Heart right ventricle (tissue), 16 donors: ENCODE measurements at regions not wholly inside any gene's neighbourhood (a gene's known extent, or its start where the extent isn't known, plus 50 kb on each side); places are given as distances from the start of the nearest gene placed in this dataset.

Experiments used
- ATAC-seq, 8 donors: fragments of 200-7000 bp; cut with Tn5 transposase; one replicate each; pipeline ENCODE4 v1.9.1; 2020; ENCODE audit warnings: mild to moderate bottlenecking in 8 of 8, moderate library complexity in 8 of 8, moderate number of reproducible peaks in 1 of 8
- DNase-seq, 2 donors: peaks; one replicate each; pipeline ENCODE4 v3.0.0-alpha.2; 2020
- H3K27ac ChIP-seq, 10 donors: fragments of 200-600 bp; sonication (generic) in 2 of 10; one replicate each; pipeline versions ENCODE4 v1.5.0 to v1.8.0; 2020 to 2022; ENCODE audit warnings: mild to moderate bottlenecking in 3 of 10
- H3K27me3 ChIP-seq, 7 donors: fragments of 200-600 bp; one replicate each; pipeline ENCODE4 v1.8.0; 2021 to 2022; ENCODE audit warnings: mild to moderate bottlenecking in 2 of 7
- H3K36me3 ChIP-seq, 9 donors: fragments of 200-600 bp; sonication (generic) in 1 of 9; one replicate each; pipeline versions ENCODE4 v1.5.0 to v1.8.0; 2020 to 2022; ENCODE audit warnings: mild to moderate bottlenecking in 2 of 9
- H3K4me1 ChIP-seq, 9 donors: fragments of 200-600 bp; sonication (generic) in 1 of 9; one replicate each; pipeline versions ENCODE4 v1.5.0 to v1.8.0; 2020 to 2022; ENCODE audit warnings: mild to moderate bottlenecking in 4 of 9
- H3K4me3 ChIP-seq, 10 donors: fragments of 200-600 bp; sonication (generic) in 2 of 10; one replicate each; pipeline versions ENCODE4 v1.5.0 to v1.8.0; 2020 to 2022; ENCODE audit warnings: mild to moderate bottlenecking in 7 of 10, moderate library complexity in 2 of 10
- H3K9me3 ChIP-seq, 11 donors: fragments of 200-600 bp in 10 of 11; sonication (generic) in 2 of 11; one replicate each; pipeline versions ENCODE4 v1.5.0 to v1.8.0; 2013 to 2022; ENCODE audit warnings: mild to moderate bottlenecking in 2 of 11, control low read depth in 1 of 11, moderate library complexity in 1 of 11
- CTCF ChIP-seq, 9 donors: fragments of 200-600 bp; sonication (generic) in 2 of 9; IDR thresholded peaks; one replicate each; pipeline versions ENCODE4 v1.5.0 to v1.8.0; 2021 to 2022; ENCODE audit warnings: antibody characterized with exemption in 9 of 9, mild to moderate bottlenecking in 5 of 9, moderate library complexity in 1 of 9
- WGBS, 2 donors: extraction: QIAGEN DNeasy Blood & Tissue Kit; methylation state at CpG; one replicate each; pipeline ENCODE4 v1.1.7; 2013; ENCODE audit warnings: inconsistent platforms in 1 of 2; 5-methylcytosine and 5-hydroxymethylcytosine counted together
- intact Hi-C, 10 donors: fragments of 100-400 bp; cut with DNase I; formaldehyde crosslinking; loops; one replicate each; pipeline versions ENCODE4 v1.11.1 to v1.14.2; 2022
- donor health status: Arrhythmogenic right ventricular cardiomyopathy.
- donor health status: ischemic (EF 13 %, LVEDD 7.1; RV severe dilation, severe dysfunction).
- donor health status: healthy with polysubstance abuse.
- donor health status: DM: no; HTN: yes; CAD: no.
- donor health status: DM: no; HTN: no; CAD: no.
- donor health status: ischemic (EF 25% LVEDD 6.9; RV normal size, moderate dysfunction).
- donor health status: ischemic (EF 25% LVEDD 5.7; RV mildly dilated, moderate dysfunction).
- donor health status: healthy.
- donor health status: DM: yes; HTN: yes; CAD: no.
- donor health status: Ischemic cardiomyopathy.
- donor health status: ischemic (EF 35%, LVEDD 5.7; RV mildly dilated, moderate dysfunction).
- donor health status: nonischemic (EF 11% LVEDD 7.7; RV severe dilation, severe dysfunction).
- donor health status: DM: yes; HTN: yes; CAD: no.
- donor health status: PGD.
- donor health status: ischemic (EF 29% LVEDD 5.4; RV normal size, mild dysfunction).
- donor health status: nonischemic (EF 23%, LVEDD 6.1; RV moderate dilation, normal function).

GRCh38 chr11:25949918-25950317 is 382.0 kb upstream of the ANO3 start:
- ATAC-seq (no peak), DNase-seq (no peak)
- no peaks in the 10 kb centered on the region for H3K36me3 ChIP-seq
- intact Hi-C loops, result loop anchor here in 1 of 10 donors (2.0 kb wide), 1 partner anchor 15 kb away; no protein-coding TSS in a partner anchor
- peaks cover 0 to 25% (median 0%) of the 10 kb centered on the region in 11 donors for H3K9me3 ChIP-seq
- H3K27ac ChIP-seq, result no peak overlapping the region
- WGBS, 2 donors, result 73 to 77% methylated on average over 2 of the region's 2 CpGs
- no peaks in the 10 kb centered on the region for H3K27me3 ChIP-seq
- H3K4me1 ChIP-seq, result no peaks in the 10 kb centered on the region
- TF ChIP-seq CTCF (IDR thresholded peaks at IDR 0.05), result no peak
- no peak overlapping the region for H3K4me3 ChIP-seq

- Histone ChIP-seq H3K27me3 (no peaks in the 10 kb centered on the region), H3K4me1 (no peaks in the 10 kb centered on the region), H3K36me3 (no peaks in the 10 kb centered on the region), H3K9me3 (peaks cover 0 to 25% (median 0%) of the 10 kb centered on the region in 11 donors), H3K27ac (no peak overlapping the region), H3K4me3 (no peak overlapping the region)
- TF ChIP-seq CTCF (IDR thresholded peaks at IDR 0.05), result no peak
- DNase-seq (no peak), ATAC-seq (no peak)
- 87 to 93% methylated on average over 3 of the region's 3 CpGs for WGBS, 2 donors
- intact Hi-C loops, result no loop called here
These were observed 378.9 kb upstream of the ANO3 start for GRCh38 chr11:25953006-25953405.

GRCh38 chr11:25958045-25958444 is 373.9 kb upstream of the ANO3 start:
- Histone ChIP-seq H3K27ac (no peak overlapping the region), H3K4me1 (no peaks in the 10 kb centered on the region), H3K36me3 (no peaks in the 10 kb centered on the region), H3K9me3 (no peaks in the 10 kb centered on the region), H3K4me3 (no peak overlapping the region), H3K27me3 (no peaks in the 10 kb centered on the region)
- TF ChIP-seq CTCF (IDR thresholded peaks at IDR 0.05), result no peak
- intact Hi-C loops, result no loop called here
- DNase-seq (no peak), ATAC-seq (no peak)
- 63 to 71% methylated on average over 4 of the region's 4 CpGs for WGBS, 2 donors

- intact Hi-C loops, result no loop called here
- Histone ChIP-seq H3K9me3 (no peaks in the 10 kb centered on the region), H3K4me1 (no peaks in the 10 kb centered on the region), H3K27me3 (no peaks in the 10 kb centered on the region), H3K27ac (no peak overlapping the region), H3K36me3 (no peaks in the 10 kb centered on the region), H3K4me3 (no peak overlapping the region)
- TF ChIP-seq CTCF (IDR thresholded peaks at IDR 0.05), result peak in 6 of 9 donors; percentile 12 to 41 (median 22)
- DNase-seq (no peak), ATAC-seq (no peak)
- 53 to 58% methylated on average over 4 of the region's 4 CpGs for WGBS, 2 donors
These were observed 370.4 kb upstream of the ANO3 start for GRCh38 chr11:25961539-25961938.
